Esophagus squamous epithelium (tissue), 4 donors: ENCODE measurements at regions not wholly inside any gene's neighbourhood (a gene's known extent, or its start where the extent isn't known, plus 50 kb on each side); places are given as distances from the start of the nearest gene placed in this dataset.
"Not testable (repeated sequence)": the region's sequence is repeated elsewhere in the genome, so short reads cannot be mapped to it uniquely, and the experiment has no call there.

Source experiments
- POLR2A ChIP-seq, 4 donors: fragments of 450-650 bp; IDR thresholded peaks; one replicate each; pipeline ENCODE4 v1.6.1; 2017; ENCODE audit warnings: antibody characterized with exemption in 4 of 4, mild to moderate bottlenecking in 4 of 4, moderate library complexity in 3 of 4
- TF ChIP-seq, protein P1 (sequence below), 6 experiments: fragments of 450-650 bp in 4 of 6; fragments of 200-600 bp in 2 of 6; sonication (generic) in 2 of 6; IDR thresholded peaks; one replicate each; pipeline ENCODE4 v1.5.1; 2016 to 2019; ENCODE audit warnings: antibody characterized with exemption in 6 of 6, mild to moderate bottlenecking in 4 of 6, moderate library complexity in 4 of 6

DNA sequence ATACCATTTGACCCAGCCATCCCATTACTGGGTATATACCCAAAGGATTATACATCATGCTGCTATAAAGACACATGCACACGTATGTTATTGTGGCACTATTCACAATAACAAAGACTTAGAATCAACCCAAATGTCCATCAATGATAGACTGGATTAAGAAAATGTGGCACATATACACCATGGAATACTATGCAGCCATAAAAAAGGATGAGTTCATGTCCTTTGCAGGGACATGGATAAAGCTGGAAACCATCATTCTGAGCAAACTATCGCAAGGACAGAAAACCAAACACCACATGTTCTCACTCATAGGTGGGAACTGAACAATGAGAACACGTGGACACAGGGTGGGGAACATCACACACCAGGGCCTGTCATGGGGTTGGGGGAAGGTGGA, 237.6 kb upstream of the KRR1 start:
- TF ChIP-seq, protein P1, sequence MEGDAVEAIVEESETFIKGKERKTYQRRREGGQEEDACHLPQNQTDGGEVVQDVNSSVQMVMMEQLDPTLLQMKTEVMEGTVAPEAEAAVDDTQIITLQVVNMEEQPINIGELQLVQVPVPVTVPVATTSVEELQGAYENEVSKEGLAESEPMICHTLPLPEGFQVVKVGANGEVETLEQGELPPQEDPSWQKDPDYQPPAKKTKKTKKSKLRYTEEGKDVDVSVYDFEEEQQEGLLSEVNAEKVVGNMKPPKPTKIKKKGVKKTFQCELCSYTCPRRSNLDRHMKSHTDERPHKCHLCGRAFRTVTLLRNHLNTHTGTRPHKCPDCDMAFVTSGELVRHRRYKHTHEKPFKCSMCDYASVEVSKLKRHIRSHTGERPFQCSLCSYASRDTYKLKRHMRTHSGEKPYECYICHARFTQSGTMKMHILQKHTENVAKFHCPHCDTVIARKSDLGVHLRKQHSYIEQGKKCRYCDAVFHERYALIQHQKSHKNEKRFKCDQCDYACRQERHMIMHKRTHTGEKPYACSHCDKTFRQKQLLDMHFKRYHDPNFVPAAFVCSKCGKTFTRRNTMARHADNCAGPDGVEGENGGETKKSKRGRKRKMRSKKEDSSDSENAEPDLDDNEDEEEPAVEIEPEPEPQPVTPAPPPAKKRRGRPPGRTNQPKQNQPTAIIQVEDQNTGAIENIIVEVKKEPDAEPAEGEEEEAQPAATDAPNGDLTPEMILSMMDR (IDR thresholded peaks at IDR 0.05), result not testable (repeated sequence)
- TF ChIP-seq POLR2A (IDR thresholded peaks at IDR 0.05), result not testable (repeated sequence)
